ENCODE measurements at regions not wholly inside any gene's neighbourhood (a gene's known extent, or its start where the extent isn't known, plus 50 kb on each side); places are given as distances from the start of the nearest gene placed in this dataset.

GRCh38 chr15:27642981-27643380 lies 456.1 kb downstream of the OCA2 start:
- TF ChIP-seq CTCF (IDR thresholded peaks at IDR 0.05), result no peak
- TF ChIP-seq POLR2A (IDR thresholded peaks at IDR 0.05), result no peak

All from thyroid gland (tissue), 4 donors.